ENCODE measurements at regions not wholly inside any gene's neighbourhood (a gene's known extent, or its start where the extent isn't known, plus 50 kb on each side); places are given as distances from the start of the nearest gene placed in this dataset.
"Not testable (repeated sequence)": the region's sequence is repeated elsewhere in the genome, so short reads cannot be mapped to it uniquely, and the experiment has no call there.

DNA sequence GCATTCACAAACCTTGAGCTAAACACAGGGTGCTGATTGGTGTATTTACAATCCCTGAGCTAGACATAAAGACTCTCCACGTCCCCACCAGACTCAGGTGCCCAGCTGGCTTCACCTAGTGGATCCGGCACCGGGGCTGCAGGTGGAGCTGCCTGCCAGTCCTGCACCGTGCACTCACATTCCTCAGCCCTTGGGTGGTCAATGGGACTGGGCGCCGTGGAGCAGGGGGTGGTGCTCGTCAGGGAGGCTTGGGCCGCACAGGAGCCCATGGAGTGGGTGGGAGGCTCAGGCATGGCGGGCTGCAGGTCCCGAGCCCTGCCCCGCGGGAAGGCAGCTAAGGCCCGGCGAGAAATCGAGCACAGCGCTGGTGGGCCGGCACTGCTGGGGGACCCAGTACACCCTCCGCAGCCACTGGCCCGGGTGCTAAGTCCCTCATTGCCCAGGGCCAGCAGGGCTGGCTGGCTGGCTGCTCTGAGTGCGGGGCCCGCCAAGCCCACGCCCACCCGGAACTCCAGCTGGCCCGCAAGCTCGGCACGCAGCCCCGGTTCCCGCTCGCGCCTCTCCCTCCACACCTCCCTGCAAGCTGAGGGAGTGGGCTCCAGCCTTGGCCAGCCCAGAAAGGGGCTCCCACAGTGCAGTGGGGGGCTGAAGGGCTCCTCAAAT is 622.2 kb upstream of the ADGRL2 start:
- not testable (repeated sequence) for TF ChIP-seq POLR2A (IDR thresholded peaks at IDR 0.05)
- TF ChIP-seq, protein P1, sequence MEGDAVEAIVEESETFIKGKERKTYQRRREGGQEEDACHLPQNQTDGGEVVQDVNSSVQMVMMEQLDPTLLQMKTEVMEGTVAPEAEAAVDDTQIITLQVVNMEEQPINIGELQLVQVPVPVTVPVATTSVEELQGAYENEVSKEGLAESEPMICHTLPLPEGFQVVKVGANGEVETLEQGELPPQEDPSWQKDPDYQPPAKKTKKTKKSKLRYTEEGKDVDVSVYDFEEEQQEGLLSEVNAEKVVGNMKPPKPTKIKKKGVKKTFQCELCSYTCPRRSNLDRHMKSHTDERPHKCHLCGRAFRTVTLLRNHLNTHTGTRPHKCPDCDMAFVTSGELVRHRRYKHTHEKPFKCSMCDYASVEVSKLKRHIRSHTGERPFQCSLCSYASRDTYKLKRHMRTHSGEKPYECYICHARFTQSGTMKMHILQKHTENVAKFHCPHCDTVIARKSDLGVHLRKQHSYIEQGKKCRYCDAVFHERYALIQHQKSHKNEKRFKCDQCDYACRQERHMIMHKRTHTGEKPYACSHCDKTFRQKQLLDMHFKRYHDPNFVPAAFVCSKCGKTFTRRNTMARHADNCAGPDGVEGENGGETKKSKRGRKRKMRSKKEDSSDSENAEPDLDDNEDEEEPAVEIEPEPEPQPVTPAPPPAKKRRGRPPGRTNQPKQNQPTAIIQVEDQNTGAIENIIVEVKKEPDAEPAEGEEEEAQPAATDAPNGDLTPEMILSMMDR (IDR thresholded peaks at IDR 0.05) = not testable (repeated sequence)
